Inflammatory macrophage treated with lipopolysaccharide for 4 hours (primary cell): ENCODE measurements at regions not wholly inside any gene's neighbourhood (a gene's known extent, or its start where the extent isn't known, plus 50 kb on each side); places are given as distances from the start of the nearest gene placed in this dataset.

Experiments
- DNase-seq: peaks from one replicate; pipeline ENCODE4 v3.0.0-alpha.2; 2020

DNA sequence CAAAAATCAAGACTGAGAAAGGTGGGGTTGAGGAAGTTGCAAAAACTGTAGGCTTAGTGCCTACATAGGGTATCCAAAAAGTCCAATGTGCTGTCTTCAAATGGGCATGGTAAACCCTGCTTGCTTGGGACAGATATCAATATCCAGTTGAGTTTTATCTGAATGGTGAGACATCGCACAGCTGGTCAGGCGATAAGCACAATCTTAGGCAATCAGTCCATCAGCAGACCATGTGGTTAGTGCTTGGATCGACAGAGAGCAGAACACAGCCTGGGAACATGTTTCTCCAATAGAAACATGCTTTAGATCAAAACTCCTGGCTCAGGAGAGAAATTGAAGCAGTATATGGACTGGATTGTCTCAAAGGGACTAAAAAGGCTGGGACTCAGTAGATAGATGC lies 151.3 kb upstream of the IPO5 start:
- DNase-seq, result no peak

DNA sequence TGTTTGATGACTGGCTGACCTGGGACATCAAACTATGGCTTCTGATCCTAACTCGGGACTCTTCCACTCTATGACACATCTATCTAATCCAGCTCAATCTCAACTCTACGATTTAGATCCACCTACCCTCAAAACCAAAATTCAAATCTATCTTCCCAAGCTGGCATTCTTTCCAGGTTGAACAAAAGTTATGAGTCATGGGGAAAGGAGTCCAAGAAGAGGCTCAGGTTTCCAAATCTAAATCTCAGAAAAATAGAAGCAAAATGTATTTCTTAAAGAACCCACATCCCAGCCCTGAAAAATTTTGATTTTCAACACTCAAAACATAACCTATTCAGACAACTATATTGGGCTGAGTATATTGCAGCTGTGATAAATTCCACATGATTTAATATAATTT lies 143.9 kb upstream of the IPO5 start:
- DNase-seq, result no peak

DNA sequence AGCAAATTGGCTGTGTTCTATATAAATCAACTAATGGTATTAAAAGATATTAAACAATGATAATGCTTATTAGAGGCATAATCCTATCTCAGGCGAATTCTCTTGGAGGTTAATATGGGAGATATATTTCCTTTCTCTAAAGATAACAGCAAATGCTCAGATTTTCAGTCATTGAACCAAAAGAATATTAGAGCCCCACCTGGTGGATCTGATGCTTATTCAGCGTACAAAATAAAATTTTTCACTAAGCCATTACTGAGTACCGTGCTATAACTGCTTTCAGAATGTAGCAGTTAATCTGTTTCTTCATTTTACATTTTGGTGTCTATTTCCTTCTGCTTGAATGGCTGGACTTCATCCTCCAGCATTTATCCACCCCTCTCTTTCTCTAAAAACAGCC lies 143.3 kb upstream of the IPO5 start:
- no peak for DNase-seq

DNA sequence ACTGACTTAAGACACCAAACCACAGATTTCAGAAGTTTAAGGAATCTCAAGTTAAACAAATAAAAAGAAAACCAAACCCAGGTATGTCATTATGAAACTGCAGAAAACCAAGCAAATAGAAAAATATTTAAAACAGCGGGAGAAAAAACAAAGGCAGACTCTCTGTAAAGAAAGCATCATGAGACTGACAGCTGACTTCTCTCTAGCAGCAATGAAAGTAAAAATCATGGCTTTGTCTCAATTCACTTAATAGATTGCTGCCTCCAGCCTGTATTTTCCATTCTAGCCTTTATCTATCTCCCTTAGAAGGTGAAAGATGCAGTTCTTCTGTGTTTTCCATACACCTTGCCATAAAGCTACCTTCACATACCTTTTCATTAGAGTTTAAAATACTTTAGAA lies 131.1 kb upstream of the IPO5 start:
- DNase-seq, result no peak

GRCh38 chr13:97826421-97827012 lies 127.0 kb upstream of the IPO5 start:
- DNase-seq, result no peak

DNA sequence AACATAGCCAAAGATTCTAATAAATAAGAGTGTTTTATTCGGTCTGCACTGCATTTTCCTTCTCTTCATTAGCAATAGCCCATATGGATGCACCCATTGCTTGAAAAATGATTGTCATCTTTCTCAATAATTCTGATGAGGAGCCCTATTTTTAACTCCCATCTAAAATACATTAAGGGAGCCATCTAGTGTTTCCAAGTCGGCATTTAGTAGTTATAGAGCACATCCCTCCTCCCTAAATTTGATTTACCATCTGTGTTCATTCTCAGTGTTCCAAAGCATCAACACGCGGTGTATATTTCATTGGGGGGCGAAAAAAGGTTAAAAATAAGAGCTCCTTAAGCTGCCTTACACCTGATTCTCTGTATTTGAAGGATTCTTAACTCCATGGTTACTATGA lies 119.2 kb upstream of the IPO5 start:
- DNase-seq, result no peak

DNA sequence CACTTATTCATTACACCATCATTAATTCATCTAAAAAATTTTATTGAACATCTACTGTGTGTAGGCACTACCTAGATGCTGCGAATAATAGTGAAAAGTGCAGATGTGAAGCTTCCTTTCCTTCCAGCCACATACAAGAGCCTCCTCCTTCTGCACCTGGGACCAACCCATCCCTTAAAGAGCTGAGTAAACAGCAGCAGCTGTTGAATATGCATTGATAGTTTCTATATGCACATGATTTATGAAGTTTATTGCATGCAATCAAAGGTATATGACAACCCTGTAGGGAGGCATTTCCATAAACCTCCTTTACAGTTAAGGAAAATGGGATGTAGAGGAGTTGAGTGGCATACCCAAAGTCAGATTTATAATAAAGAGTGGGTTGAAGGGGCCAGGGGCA lies 110.3 kb upstream of the IPO5 start:
- DNase-seq, result no peak

DNA sequence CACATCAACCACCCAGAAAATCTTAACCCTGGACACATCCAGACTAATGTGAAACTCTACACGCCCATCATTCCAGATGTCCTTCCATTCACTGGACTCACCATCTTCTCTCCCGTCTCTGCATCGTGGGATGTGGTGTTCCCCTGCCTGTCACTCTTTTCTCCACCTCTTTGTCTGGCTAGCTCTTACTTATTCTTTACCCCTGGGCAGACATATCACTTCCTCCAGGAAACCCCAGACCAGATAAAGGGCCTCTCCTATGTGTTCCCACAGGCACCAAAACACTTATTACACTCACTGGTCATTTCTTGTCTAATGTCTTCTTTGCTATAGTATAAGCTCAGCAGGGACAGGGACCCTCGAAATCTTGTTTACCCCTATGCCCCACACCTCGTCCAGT lies 109.3 kb upstream of the IPO5 start:
- DNase-seq, result no peak

- DNase-seq, result no peak
Measured at GRCh38 chr13:97848886-97849285, 104.6 kb upstream of the IPO5 start.

GRCh38 chr13:97849305-97849704 lies 104.2 kb upstream of the IPO5 start:
- no peak for DNase-seq

DNA sequence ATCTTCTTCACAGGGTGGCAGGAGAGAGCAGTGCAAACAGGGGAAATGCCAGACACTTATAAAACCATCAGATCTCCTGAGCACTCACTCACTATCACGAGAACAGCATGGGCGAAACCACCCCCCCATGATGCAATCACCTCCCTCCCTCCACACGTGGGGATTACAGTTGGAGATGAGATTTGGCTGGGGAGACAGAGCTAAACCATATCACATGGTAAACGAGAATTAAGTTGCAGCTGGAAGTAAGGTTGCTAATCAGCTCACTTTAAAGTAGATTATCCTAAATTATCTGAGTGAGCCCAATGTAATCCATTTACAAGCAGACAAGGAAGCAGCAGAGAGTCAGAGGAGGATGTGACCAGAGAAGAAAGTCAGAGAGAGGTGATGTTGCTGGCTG lies 102.2 kb upstream of the IPO5 start:
- DNase-seq, result no peak

DNA sequence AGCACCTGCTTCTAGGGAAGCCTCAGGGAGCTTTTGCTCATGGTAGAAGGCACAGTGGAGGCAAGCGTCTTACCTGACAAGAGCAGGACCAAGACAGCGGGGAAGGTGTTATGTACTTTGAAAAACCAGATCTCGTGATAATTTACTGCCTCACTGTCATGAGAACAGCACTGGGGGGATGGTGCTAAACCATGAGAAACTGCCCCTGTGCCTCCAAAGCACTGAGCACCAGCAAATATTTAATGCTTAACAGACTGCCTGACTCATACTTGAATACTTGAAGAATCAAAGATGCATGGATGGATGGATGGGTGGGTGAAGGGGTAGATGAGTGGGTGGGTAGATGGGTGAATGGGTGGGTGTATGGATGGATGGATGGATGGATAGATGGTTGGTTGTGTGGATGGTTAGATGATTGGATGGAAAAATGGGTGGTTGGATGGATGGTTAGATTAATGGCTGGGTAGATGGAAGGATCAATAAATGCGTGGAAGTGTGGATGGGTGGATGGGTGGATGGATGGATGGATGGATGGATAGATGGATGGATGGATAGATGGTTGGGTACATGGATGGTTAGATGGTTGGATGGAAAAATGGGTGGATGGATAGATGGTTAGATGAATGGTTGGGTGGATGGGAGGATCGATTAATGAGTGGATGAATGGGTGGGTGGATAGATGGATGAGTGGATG lies 101.1 kb upstream of the IPO5 start:
- no peak for DNase-seq

- DNase-seq, result no peak
Measured at GRCh38 chr13:97853550-97853949, 99.9 kb upstream of the IPO5 start.

- DNase-seq, result peak; percentile 32
Measured at GRCh38 chr13:97855570-97856303, 97.7 kb upstream of the IPO5 start.

DNA sequence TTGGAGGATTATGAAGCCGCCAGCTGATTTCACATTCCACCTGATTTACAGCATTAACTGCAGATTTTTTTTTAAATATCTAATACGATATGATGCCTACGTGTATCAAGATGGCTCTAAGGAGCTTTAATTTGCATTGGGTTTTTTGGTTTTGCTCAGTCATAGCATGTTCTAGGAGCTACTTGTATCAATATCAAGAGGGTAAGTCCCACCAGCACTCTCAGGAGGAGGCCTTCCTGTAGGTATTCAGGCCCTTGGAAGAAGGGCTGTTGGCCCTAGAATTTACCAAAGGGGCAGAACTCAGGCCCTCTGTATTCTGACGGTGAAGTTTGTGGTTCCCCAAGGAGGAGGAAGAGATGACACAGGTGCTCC lies 97.2 kb upstream of the IPO5 start:
- no peak for DNase-seq

DNA sequence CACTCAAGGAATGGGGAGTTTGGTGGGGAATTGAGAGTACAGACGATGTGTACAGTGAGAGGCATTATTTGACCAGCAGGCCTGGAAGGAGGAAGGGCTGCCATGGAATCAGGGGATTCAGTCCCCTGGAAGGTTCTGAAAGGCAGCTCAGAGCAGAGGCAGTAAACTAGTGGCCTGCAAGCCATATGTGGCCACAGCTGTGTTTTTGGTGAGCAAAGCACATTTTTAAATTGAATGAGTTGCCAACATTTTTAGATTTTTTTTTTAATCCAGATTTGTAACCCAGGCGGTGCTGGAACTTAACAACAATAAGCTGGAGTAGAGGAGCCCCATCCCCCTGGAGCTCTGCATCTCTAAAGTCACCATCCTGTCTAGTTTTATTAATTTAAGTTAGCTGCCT lies 95.3 kb upstream of the IPO5 start:
- DNase-seq, result no peak

- no peak for DNase-seq
Measured at GRCh38 chr13:97866346-97866745, 87.1 kb upstream of the IPO5 start.

DNA sequence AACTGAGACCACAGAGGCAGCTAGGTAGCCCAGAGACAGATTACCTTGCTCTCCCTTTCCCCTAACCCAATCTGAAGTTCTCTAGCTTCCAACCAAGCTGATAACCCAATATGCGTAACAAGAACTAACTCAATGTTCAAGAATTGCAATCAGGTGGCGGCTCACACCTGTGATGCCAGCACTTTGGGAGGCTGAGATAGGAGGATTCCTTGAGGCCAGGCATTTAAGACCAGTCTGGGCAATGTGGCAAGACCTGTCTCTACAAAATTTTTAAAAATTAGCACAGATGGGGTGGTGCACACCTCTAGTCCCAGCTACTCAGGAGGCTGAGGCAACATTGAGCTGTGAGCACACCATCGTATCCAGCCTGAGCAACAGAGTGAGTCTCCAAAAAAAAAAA lies 86.7 kb upstream of the IPO5 start:
- no peak for DNase-seq

DNA sequence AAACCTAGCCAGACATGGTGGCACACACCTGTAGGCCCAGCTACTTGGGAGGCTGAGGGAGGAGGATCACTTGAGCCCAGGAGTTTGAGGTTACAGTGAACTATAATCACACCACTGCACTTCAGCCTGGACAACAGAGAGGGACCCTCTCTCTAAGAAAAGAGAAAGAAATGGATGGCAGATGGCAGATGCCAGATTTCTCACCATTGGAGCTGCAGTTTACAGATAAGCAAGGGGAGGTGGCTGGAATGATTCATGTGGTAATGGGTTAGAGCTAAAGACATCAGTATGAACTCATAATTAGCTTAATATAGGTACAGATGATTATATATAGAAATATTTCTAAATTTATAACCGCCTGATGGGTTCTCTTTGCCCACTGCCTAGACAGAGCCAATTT lies 80.1 kb upstream of the IPO5 start:
- DNase-seq, result no peak

GRCh38 chr13:97875218-97875617 lies 78.3 kb upstream of the IPO5 start:
- no peak for DNase-seq

DNA sequence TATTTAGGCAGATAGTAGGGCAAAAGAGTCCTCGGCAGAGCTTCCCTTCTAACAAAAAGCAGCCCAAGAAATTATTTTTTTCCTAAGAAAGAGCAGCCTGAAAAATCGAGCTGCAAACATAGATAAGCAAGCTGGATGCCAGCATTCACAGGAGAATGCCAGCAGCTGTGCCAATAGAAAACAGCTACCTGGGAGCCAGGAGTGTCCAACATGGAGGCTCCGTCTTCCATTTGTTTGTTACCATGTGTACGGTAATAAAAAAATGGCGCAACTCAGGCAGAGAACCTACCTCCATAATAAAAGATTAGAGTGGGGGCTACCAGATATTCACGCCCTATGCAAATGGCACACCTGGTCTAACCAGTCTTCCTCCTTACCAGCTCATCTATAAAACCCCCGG lies 77.6 kb upstream of the IPO5 start:
- DNase-seq, result no peak

DNA sequence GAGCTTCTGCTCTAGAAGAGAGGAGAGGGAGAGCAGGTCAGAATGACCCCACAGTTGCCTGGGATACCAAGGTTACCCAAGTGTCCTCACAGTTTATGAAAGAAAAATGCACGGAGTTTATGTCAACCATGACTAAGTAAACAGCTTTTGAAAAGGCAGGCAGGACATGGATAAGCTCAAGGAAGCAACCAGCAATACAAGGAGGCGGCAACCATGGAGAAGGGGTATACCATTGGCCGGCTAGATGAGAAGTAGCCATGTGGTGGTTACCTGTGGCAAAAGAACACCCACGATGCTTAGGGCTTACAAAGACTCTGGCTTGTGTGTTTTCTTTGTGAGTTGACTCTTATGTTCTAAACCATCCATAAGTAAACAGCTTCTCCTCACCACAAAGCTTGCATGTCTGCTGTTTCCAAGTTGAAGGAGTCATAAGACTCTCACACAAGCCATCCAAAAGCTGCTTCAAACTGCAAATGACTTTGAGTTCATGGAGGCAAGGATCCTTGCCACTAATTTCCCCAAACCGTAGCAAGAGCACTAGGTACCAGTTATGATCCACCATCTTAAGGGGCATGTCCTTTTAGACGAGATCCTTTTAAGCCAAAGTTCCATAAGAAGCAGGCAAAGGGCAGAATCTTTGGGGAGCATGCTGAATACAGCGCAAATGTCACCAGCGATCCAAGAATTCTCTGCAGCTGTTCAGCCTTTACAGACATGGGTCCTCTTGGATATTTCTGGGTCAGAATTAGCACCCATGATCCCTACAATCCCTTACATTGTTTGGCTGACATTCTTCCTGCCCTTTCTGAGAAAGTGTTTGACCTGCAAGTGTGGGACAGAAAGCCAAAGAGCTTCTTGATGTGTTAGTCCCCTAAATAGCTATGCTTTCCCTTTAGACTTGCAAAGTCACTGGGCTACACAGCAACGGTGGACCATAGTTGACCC lies 74.8 kb upstream of the IPO5 start:
- DNase-seq, result no peak

DNA sequence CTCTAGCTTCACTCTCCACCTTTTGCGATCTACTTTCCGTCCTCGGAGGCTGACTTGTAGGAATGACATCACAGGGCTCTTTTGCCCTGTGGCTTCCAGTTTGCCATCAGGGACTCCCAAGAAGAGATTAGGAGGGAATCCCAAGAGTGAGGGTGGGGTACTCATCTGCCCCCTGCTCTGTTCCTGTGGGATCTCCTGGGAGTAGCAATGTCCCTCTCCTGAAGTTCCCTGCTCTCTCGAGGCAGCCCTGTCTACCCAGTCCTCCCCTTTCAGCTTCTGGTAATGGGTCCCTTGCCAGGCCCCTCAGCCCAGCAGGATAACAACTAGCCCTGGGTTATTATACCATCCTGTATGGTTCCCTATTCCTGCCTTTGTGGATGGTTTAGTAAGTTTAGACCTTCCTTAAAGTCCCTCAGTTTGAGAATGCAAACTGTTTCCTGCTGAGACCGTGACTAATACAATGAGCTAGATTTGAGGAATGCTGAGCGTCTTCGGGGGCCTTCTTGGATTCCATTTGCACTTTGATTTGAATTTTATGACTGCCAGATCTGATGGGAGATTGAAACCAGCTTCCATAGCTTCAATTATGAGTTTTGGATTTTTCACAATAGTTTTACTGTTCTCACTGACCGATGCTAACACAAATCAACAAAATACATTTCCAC lies 73.7 kb upstream of the IPO5 start:
- no peak for DNase-seq
